Tibial nerve (tissue), 4 donors: ENCODE measurements at regions not wholly inside any gene's neighbourhood (a gene's known extent, or its start where the extent isn't known, plus 50 kb on each side); places are given as distances from the start of the nearest gene placed in this dataset.

ENCODE experiments used
- CTCF ChIP-seq, 5 experiments: fragments of 200-600 bp in 3 of 5; fragments of 450-650 bp in 2 of 5; sonication (generic) in 3 of 5; IDR thresholded peaks; one replicate each; pipeline ENCODE4 v1.5.1; 2016 to 2019; ENCODE audit warnings: antibody characterized with exemption in 5 of 5, mild to moderate bottlenecking in 3 of 5, moderate library complexity in 2 of 5
- EP300 ChIP-seq, 2 donors: sonication (generic); formaldehyde crosslinking; IDR thresholded peaks; one replicate each; pipeline ENCODE4 v1.6.1; 2017; ENCODE audit warnings: antibody characterized with exemption in 2 of 2, mild to moderate bottlenecking in 1 of 2
- POLR2A ChIP-seq, 2 donors: fragments of 450-650 bp; IDR thresholded peaks; one replicate each; pipeline ENCODE4 v1.6.1; 2017; ENCODE audit warnings: antibody characterized with exemption in 2 of 2, mild to moderate bottlenecking in 2 of 2, moderate library complexity in 2 of 2

- no peak for TF ChIP-seq EP300 (IDR thresholded peaks at IDR 0.05)
- TF ChIP-seq CTCF (IDR thresholded peaks at IDR 0.05): no peak
- no peak for TF ChIP-seq POLR2A (IDR thresholded peaks at IDR 0.05)
These were observed 486.9 kb upstream of the DAB1 start for GRCh38 chr1:57910782-57911181.
